Duodenal mucosa (tissue), 2 donors: ENCODE measurements at regions not wholly inside any gene's neighbourhood (a gene's known extent, or its start where the extent isn't known, plus 50 kb on each side); places are given as distances from the start of the nearest gene placed in this dataset.

ENCODE experiments used
- H3K27ac ChIP-seq: one replicate; pipeline ENCODE4 v1.7.0; 2013; ENCODE audit warnings: low read depth, low read length
- H3K27me3 ChIP-seq, 2 donors: one replicate each; pipeline ENCODE4 v1.7.0; 2013; ENCODE audit warnings: low read length in 2 of 2, control low read depth in 1 of 2; ENCODE audit not compliant: insufficient read depth in 2 of 2, control insufficient read depth in 1 of 2
- H3K36me3 ChIP-seq, 2 donors: one replicate each; pipeline ENCODE4 v1.7.0; 2013; ENCODE audit warnings: low read length in 2 of 2, control low read depth in 1 of 2; ENCODE audit not compliant: insufficient read depth in 2 of 2, control insufficient read depth in 1 of 2
- H3K4me1 ChIP-seq, 2 donors: one replicate each; pipeline ENCODE4 v1.7.0; 2013; ENCODE audit warnings: low read length in 2 of 2, control low read depth in 1 of 2; ENCODE audit not compliant: insufficient read depth in 2 of 2, control insufficient read depth in 1 of 2
- H3K4me3 ChIP-seq, 2 donors: one replicate each; pipeline ENCODE4 v1.7.0; 2013; ENCODE audit warnings: low read length in 2 of 2, low read depth in 1 of 2
- H3K9ac ChIP-seq, 2 donors: one replicate each; pipeline ENCODE4 v1.7.0; 2013; ENCODE audit warnings: low read length in 2 of 2, low read depth in 1 of 2
- H3K9me3 ChIP-seq, 2 donors: one replicate each; pipeline ENCODE4 v1.7.0; 2013; ENCODE audit warnings: low read length in 2 of 2, control low read depth in 1 of 2; ENCODE audit not compliant: control insufficient read depth in 1 of 2

- no peak overlapping the region for H3K4me3 ChIP-seq
Measured at GRCh38 chr18:39647627-39648534, 2082.3 kb upstream of the CELF4 start.

DNA sequence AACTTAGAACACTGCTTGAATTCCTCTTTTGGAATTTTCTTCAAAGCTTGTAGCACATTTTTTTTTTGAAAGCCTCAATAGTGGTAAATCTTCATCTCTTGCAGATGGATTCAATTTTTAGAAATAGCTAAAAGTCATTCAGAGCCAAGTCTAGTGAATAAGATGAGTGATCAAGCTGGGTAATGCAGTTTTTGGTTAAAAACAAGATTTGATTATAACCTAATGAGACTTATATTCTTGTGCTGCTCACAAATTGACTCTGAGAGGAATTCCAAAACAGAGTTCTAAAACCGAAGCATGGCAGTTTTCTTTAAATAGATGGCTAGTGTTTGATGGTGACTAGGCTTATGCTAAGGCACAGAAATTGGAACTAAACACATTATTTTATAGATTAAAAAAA is 2072.6 kb upstream of the CELF4 start:
- no peaks in the 10 kb centered on the region for H3K4me1 ChIP-seq
- H3K9me3 ChIP-seq: no peaks in the 10 kb centered on the region
- H3K9ac ChIP-seq: no peak overlapping the region
- no peak overlapping the region for H3K27ac ChIP-seq
- H3K36me3 ChIP-seq: no peaks in the 10 kb centered on the region
- H3K27me3 ChIP-seq: no peaks in the 10 kb centered on the region
- no peak overlapping the region for H3K4me3 ChIP-seq

More at GRCh38 chr18:39647627-39648534, 2082.3 kb upstream of the CELF4 start:
- Histone ChIP-seq H3K9me3 (no peaks in the 10 kb centered on the region), H3K9ac (no peak overlapping the region), H3K36me3 (no peaks in the 10 kb centered on the region), H3K27me3 (no peaks in the 10 kb centered on the region), H3K27ac (no peak overlapping the region), H3K4me1 (no peaks in the 10 kb centered on the region)

- H3K9me3 ChIP-seq: no peaks in the 10 kb centered on the region
Measured at GRCh38 chr18:39636931-39637330, 2071.3 kb upstream of the CELF4 start.

DNA sequence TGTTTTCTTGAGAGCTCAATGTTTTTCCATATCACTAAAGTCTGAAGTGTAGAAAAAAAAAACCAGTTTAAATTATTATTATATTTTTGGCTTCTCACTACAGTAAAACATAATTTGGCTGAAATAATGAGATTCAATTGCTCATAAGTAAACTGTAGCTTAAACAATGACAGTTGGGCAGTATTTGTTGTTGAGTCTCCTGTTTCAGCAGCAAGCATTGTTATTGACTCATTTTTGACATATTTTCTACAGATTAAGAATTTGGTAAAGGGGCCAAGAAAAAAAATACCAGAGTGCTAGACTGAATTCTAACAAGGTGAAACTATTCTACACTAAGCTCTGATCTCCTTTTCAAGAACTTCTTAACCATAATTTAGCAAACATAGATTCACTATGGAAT is 2070.4 kb upstream of the CELF4 start:
- Histone ChIP-seq H3K27me3 (no peaks in the 10 kb centered on the region), H3K9ac (no peak overlapping the region), H3K27ac (no peak overlapping the region), H3K36me3 (no peaks in the 10 kb centered on the region), H3K4me3 (no peak overlapping the region), H3K4me1 (no peaks in the 10 kb centered on the region), H3K9me3 (no peaks in the 10 kb centered on the region)

More at GRCh38 chr18:39636931-39637330, 2071.3 kb upstream of the CELF4 start:
- Histone ChIP-seq H3K4me1 (no peaks in the 10 kb centered on the region), H3K4me3 (no peak overlapping the region), H3K9ac (no peak overlapping the region), H3K27ac (no peak overlapping the region), H3K27me3 (no peaks in the 10 kb centered on the region), H3K36me3 (no peaks in the 10 kb centered on the region)

GRCh38 chr18:39635192-39635591 is 2069.6 kb upstream of the CELF4 start:
- no peak overlapping the region for H3K9ac ChIP-seq
- no peak overlapping the region for H3K4me3 ChIP-seq
- H3K36me3 ChIP-seq: no peaks in the 10 kb centered on the region
- H3K27me3 ChIP-seq: no peaks in the 10 kb centered on the region
- H3K27ac ChIP-seq: no peak overlapping the region
- H3K4me1 ChIP-seq: no peaks in the 10 kb centered on the region
- no peaks in the 10 kb centered on the region for H3K9me3 ChIP-seq

GRCh38 chr18:39627936-39628335 is 2062.3 kb upstream of the CELF4 start:
- Histone ChIP-seq H3K27ac (no peak overlapping the region), H3K27me3 (no peaks in the 10 kb centered on the region), H3K36me3 (no peaks in the 10 kb centered on the region), H3K9me3 (no peaks in the 10 kb centered on the region), H3K4me1 (peaks cover 4 to 7% of the 10 kb centered on the region in 2 donors), H3K9ac (no peak overlapping the region), H3K4me3 (no peak overlapping the region)

- H3K27ac ChIP-seq: no peak overlapping the region
- H3K27me3 ChIP-seq: no peaks in the 10 kb centered on the region
- no peaks in the 10 kb centered on the region for H3K9me3 ChIP-seq
- H3K9ac ChIP-seq: no peak overlapping the region
- no peak overlapping the region for H3K4me3 ChIP-seq
- H3K4me1 ChIP-seq: peaks cover 4 to 7% of the 10 kb centered on the region in 2 donors
- no peaks in the 10 kb centered on the region for H3K36me3 ChIP-seq
Measured at GRCh38 chr18:39624961-39625360, 2059.4 kb upstream of the CELF4 start.

DNA sequence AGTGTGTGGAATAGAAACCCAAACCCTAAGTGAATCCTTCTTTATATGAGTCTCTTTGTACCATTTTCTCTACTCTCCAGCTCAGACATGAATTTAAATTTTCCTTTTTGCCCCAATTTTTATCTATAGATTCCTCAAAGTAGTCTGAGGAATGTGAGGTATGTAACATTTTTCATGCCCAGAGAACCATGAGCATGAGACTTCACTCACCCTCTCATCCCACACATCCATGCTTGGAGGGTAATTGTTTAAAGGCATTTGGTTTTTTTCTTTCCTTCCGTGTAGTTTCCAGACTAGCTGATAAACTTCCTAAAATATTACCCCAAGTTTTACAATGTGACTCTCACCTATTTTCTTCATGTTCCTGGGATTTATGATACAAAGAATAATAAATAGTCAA is 2056.8 kb upstream of the CELF4 start:
- Histone ChIP-seq H3K36me3 (no peaks in the 10 kb centered on the region), H3K9me3 (no peaks in the 10 kb centered on the region), H3K4me1 (peaks cover 4 to 7% of the 10 kb centered on the region in 2 donors), H3K9ac (no peak overlapping the region), H3K27me3 (no peaks in the 10 kb centered on the region), H3K27ac (no peak overlapping the region), H3K4me3 (no peak overlapping the region)

- Histone ChIP-seq H3K36me3 (no peaks in the 10 kb centered on the region), H3K9me3 (no peaks in the 10 kb centered on the region), H3K27me3 (no peaks in the 10 kb centered on the region), H3K9ac (no peak overlapping the region), H3K4me3 (no peak overlapping the region), H3K4me1 (peaks cover 0 to 7% of the 10 kb centered on the region in 2 donors), H3K27ac (no peak overlapping the region)
Measured at GRCh38 chr18:39620551-39621168, 2055.1 kb upstream of the CELF4 start.

- Histone ChIP-seq H3K9me3 (no peaks in the 10 kb centered on the region), H3K27me3 (no peaks in the 10 kb centered on the region), H3K4me1 (no peaks in the 10 kb centered on the region), H3K4me3 (no peak overlapping the region), H3K36me3 (no peaks in the 10 kb centered on the region), H3K9ac (no peak overlapping the region), H3K27ac (no peak overlapping the region)
Measured at GRCh38 chr18:39618265-39619003, 2052.8 kb upstream of the CELF4 start.
